Adrenal gland (tissue), 9 donors: ENCODE measurements at regions not wholly inside any gene's neighbourhood (a gene's known extent, or its start where the extent isn't known, plus 50 kb on each side); places are given as distances from the start of the nearest gene placed in this dataset.

Source experiments
- DNase-seq, 7 donors: peaks; one replicate each; pipeline ENCODE4 v3.0.0-alpha.2; 2019 to 2020
- H3K27ac ChIP-seq, 5 donors: fragments of 200-600 bp; sonication (generic) in 4 of 5; 1 replicate in 3 of 5; 2 replicates in 2 of 5; pipeline versions ENCODE4 v1.5.1 to v1.8.0; 2016 to 2020; ENCODE audit warnings: mild to moderate bottlenecking in 1 of 5
- H3K27me3 ChIP-seq: fragments of 200-600 bp; 2 replicates; pipeline ENCODE4 v1.8.0; 2021
- H3K36me3 ChIP-seq, 2 donors: fragments of 200-600 bp; replicated peaks in 1 of 2; 1 replicate in 1 of 2; 2 replicates in 1 of 2; pipeline versions ENCODE4 v1.5.1 to v1.8.0; 2018 to 2022
- H3K4me1 ChIP-seq, 2 donors: fragments of 200-600 bp; replicated peaks in 1 of 2; 1 replicate in 1 of 2; 2 replicates in 1 of 2; pipeline versions ENCODE4 v1.5.1 to v1.8.0; 2018 to 2021
- H3K4me3 ChIP-seq, 4 donors: fragments of 200-600 bp; sonication (generic) in 3 of 4; one replicate each; pipeline ENCODE4 v1.5.1; 2016 to 2018
- H3K9me3 ChIP-seq, 3 donors: fragments of 200-600 bp; sonication (generic) in 1 of 3; replicated peaks in 1 of 3; 1 replicate in 2 of 3; 2 replicates in 1 of 3; pipeline versions ENCODE4 v1.5.1 to v1.8.0; 2016 to 2021
- POLR2A ChIP-seq, 2 donors: fragments of 450-650 bp; IDR thresholded peaks; one replicate each; pipeline ENCODE4 v1.6.1; 2017; ENCODE audit warnings: antibody characterized with exemption in 2 of 2, mild to moderate bottlenecking in 2 of 2, moderate library complexity in 1 of 2
- WGBS, 4 donors: extraction: QIAGEN DNeasy Blood & Tissue Kit in 2 of 4; methylation state at CpG; one replicate each; pipeline versions ENCODE4 v1.1.5 to v1.1.7; 2013 to 2017; 5-methylcytosine and 5-hydroxymethylcytosine counted together
- intact Hi-C, 2 donors: fragments of 100-400 bp; cut with DNase I; formaldehyde crosslinking; loops; one replicate each; pipeline versions ENCODE4 v1.14.1 to v1.15.0; 2022 to 2023
- TF ChIP-seq, protein P1 (sequence below), 6 experiments: fragments of 450-650 bp in 4 of 6; fragments of 200-600 bp in 2 of 6; sonication (generic) in 1 of 6; IDR thresholded peaks; 1 replicate in 5 of 6; 2 replicates in 1 of 6; pipeline versions ENCODE4 v1.5.1 to v1.8.0; 2016 to 2021; ENCODE audit warnings: antibody characterized with exemption in 6 of 6, mild to moderate bottlenecking in 2 of 6, moderate library complexity in 1 of 6
- donor health status: healthy with polysubstance abuse.
- donor health status: Bipolar disorder and iron deficiency.
- donor health status: DM: yes; HTN: yes; CAD: no.
- donor health status: DM: no; HTN: no; CAD: no.
- donor health status: DM: no; HTN: no; CAD: no.

DNA sequence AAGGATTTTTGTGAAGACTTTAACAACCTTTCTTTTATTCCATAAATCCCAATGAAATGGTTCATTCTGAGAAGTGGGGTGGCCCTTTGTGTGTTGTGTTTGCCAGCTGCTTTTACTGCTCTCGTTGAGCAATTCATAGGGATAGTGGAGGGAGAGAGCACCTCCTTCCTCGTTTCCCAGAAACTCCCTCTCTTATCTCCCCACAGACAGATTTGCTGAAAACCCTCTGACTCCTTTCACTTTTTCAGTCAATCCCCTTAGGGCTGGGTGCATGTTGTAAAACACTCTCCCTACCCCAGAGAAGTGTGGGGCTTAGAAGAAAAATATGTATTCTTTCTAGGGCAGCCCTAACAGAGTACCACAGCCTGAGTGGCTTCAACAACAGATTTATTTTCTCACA is 557.2 kb upstream of the RGMA start:
- no peak for TF ChIP-seq POLR2A (IDR thresholded peaks at IDR 0.05)
- TF ChIP-seq, protein P1, sequence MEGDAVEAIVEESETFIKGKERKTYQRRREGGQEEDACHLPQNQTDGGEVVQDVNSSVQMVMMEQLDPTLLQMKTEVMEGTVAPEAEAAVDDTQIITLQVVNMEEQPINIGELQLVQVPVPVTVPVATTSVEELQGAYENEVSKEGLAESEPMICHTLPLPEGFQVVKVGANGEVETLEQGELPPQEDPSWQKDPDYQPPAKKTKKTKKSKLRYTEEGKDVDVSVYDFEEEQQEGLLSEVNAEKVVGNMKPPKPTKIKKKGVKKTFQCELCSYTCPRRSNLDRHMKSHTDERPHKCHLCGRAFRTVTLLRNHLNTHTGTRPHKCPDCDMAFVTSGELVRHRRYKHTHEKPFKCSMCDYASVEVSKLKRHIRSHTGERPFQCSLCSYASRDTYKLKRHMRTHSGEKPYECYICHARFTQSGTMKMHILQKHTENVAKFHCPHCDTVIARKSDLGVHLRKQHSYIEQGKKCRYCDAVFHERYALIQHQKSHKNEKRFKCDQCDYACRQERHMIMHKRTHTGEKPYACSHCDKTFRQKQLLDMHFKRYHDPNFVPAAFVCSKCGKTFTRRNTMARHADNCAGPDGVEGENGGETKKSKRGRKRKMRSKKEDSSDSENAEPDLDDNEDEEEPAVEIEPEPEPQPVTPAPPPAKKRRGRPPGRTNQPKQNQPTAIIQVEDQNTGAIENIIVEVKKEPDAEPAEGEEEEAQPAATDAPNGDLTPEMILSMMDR (IDR thresholded peaks at IDR 0.05): no peak
- no peak overlapping the region for H3K27ac ChIP-seq
- no peak for DNase-seq
- H3K4me1 ChIP-seq: no peaks in the 10 kb centered on the region
- no peaks in the 10 kb centered on the region for H3K9me3 ChIP-seq
- 54 to 77% (median 56%) methylated on average over 2 of the region's 2 CpGs for WGBS, 4 donors
- H3K27me3 ChIP-seq: no peaks in the 10 kb centered on the region
- intact Hi-C loops: no loop called here
- H3K36me3 ChIP-seq: no peaks in the 10 kb centered on the region
- no peak overlapping the region for H3K4me3 ChIP-seq

DNA sequence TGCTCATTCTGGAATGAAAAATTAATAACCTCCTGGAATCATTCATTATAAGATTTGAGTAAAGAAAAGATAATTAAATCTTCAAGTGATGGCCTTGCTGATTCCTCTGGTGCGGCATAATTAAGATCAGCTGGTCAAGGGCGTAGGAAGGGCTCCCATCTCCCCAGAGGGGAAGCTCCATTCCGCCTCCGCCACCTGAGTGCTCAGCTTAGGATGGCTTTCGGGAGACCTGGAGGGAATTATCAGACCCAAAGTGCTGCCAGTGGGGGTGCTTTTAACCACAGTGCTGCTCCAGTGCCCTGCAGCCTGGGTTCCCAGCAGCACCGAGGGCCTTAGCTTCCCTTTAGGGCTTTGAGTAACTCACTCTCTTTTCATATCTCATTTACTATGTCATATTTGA is 556.6 kb upstream of the RGMA start:
- H3K27ac ChIP-seq: no peak overlapping the region
- 81 to 91% (median 88%) methylated on average over 5 to 6 of the region's 6 CpGs for WGBS, 4 donors
- intact Hi-C loops: no loop called here
- H3K27me3 ChIP-seq: no peaks in the 10 kb centered on the region
- H3K4me3 ChIP-seq: no peak overlapping the region
- TF ChIP-seq POLR2A (IDR thresholded peaks at IDR 0.05): no peak
- TF ChIP-seq, protein P1 (IDR thresholded peaks at IDR 0.05): no peak
- H3K4me1 ChIP-seq: no peaks in the 10 kb centered on the region
- no peaks in the 10 kb centered on the region for H3K36me3 ChIP-seq
- DNase-seq: no peak
- no peaks in the 10 kb centered on the region for H3K9me3 ChIP-seq

DNA sequence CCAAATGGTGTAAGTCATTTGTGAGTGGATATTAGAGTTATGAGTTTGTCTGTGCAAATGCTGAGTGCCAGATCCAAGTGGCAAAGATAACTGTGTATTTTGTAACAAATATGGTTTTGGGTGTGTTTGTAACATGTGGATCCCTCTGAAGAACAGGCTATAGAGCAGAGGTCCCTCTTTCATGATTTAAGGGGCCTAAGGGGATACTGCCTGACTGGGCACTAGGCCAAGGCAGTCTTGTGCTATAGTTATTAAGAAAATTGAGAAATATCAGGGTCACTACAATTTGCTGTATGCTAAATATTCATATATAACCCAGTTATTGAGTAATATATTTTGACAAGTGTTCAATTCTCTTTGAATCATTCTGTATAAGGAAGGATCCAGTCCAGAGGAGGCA is 555.6 kb upstream of the RGMA start:
- TF ChIP-seq, protein P1 (IDR thresholded peaks at IDR 0.05): no peak
- TF ChIP-seq POLR2A (IDR thresholded peaks at IDR 0.05): no peak
- no peak for DNase-seq
- Histone ChIP-seq H3K9me3 (no peaks in the 10 kb centered on the region), H3K36me3 (no peaks in the 10 kb centered on the region), H3K27me3 (no peaks in the 10 kb centered on the region), H3K27ac (no peak overlapping the region), H3K4me1 (no peaks in the 10 kb centered on the region), H3K4me3 (no peak overlapping the region)
- intact Hi-C loops: no loop called here

DNA sequence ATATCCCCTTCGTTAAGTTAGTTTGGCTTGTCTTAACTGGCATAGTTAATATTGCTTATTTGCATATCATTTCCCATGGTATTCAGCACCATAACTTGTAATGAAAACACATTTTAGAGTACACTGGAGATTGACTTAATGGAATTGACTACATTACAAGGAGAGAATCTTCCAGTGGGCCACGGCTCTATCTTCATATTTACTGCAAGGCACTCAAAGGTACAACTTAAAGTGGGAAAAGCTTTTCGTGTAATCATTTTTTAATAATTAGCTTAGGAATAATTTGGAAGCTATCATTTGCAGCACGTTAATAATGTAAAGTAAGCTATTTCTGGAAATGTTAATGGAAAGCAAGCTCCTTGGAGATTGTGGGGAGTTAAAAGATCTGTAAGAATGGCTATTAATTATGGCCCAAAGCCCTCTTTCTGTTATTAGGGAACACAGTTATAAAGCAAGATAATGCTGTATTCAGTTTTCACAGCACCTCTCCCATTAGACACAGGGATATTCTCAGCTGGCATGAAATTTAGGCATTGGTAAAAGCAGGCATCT is 551.5 kb upstream of the RGMA start:
- no peak for TF ChIP-seq POLR2A (IDR thresholded peaks at IDR 0.05)
- TF ChIP-seq, protein P1 (IDR thresholded peaks at IDR 0.05): no peak
- Histone ChIP-seq H3K27ac (no peak overlapping the region), H3K9me3 (no peaks in the 10 kb centered on the region), H3K36me3 (no peaks in the 10 kb centered on the region), H3K4me3 (no peak overlapping the region), H3K27me3 (no peaks in the 10 kb centered on the region), H3K4me1 (no peaks in the 10 kb centered on the region)
- DNase-seq: no peak
- WGBS, 4 donors: 65 to 74% (median 70%) methylated on average over 4 of the region's 4 CpGs
- intact Hi-C loops: no loop called here
